Neural progenitor cell (in vitro differentiated cells): ENCODE measurements at regions not wholly inside any gene's neighbourhood (a gene's known extent, or its start where the extent isn't known, plus 50 kb on each side); places are given as distances from the start of the nearest gene placed in this dataset.
A peak's percentile ranks its signal among the peaks of the same experiment; 100 is the strongest.

Experiments
- DNase-seq: peaks from one replicate; pipeline ENCODE4 v3.0.0-alpha.2; 2016; ENCODE audit warnings: low spot score
- H2AFZ ChIP-seq: fragments of 200-600 bp; sonication (generic); replicated peaks from 2 replicates; pipeline ENCODE4 v1.6.1; 2016; ENCODE audit warnings: antibody characterized with exemption
- H3F3A ChIP-seq: fragments of 200-600 bp; sonication (generic); 2 replicates; pipeline ENCODE4 v1.6.1; 2016; ENCODE audit warnings: antibody characterized with exemption, low read depth
- H3K27ac ChIP-seq: fragments of 200-600 bp; sonication (generic); 2 replicates; pipeline ENCODE4 v1.5.1; 2016; ENCODE audit warnings: mild to moderate bottlenecking
- H3K27me3 ChIP-seq: fragments of 200-600 bp; sonication (generic); 2 replicates; pipeline ENCODE4 v1.6.1; 2016; ENCODE audit warnings: mild to moderate bottlenecking, moderate library complexity
- H3K36me3 ChIP-seq: fragments of 200-600 bp; sonication (generic); 2 replicates; pipeline ENCODE4 v1.5.1; 2016
- H3K4me1 ChIP-seq: fragments of 200-600 bp; sonication (generic); 2 replicates; pipeline ENCODE4 v1.6.1; 2016; ENCODE audit warnings: mixed run types
- H3K4me2 ChIP-seq: fragments of 200-600 bp; sonication (generic); 2 replicates; pipeline ENCODE4 v1.6.1; 2016
- H3K4me3 ChIP-seq: fragments of 200-600 bp; sonication (generic); 2 replicates; pipeline ENCODE4 v1.5.1; 2016
- H3K79me2 ChIP-seq: fragments of 200-600 bp; sonication (generic); 2 replicates; pipeline ENCODE4 v1.6.1; 2016; ENCODE audit warnings: low read depth
- H3K9ac ChIP-seq: fragments of 200-600 bp; sonication (generic); 2 replicates; pipeline ENCODE4 v1.6.1; 2016
- H3K9me3 ChIP-seq: fragments of 200-600 bp; sonication (generic); 2 replicates; pipeline ENCODE4 v1.5.1; 2016; ENCODE audit warnings: low read depth
- H4K20me1 ChIP-seq: fragments of 200-600 bp; sonication (generic); 2 replicates; pipeline ENCODE4 v1.6.1; 2016; ENCODE audit warnings: low read depth
- H3K27ac Mint-ChIP-seq: 3 replicates; pipeline ENCODE4 v1.8.0; 2021; ENCODE audit warnings: mixed read lengths
- H3K27me3 Mint-ChIP-seq: 2 replicates; pipeline ENCODE4 v1.8.0; 2022; ENCODE audit warnings: low read depth, mild to moderate bottlenecking, inconsistent platforms, moderate library complexity, mixed read lengths; ENCODE audit not compliant: insufficient read depth
- H3K36me3 Mint-ChIP-seq: 3 replicates; pipeline ENCODE4 v1.8.0; 2021; ENCODE audit warnings: mixed read lengths
- H3K4me1 Mint-ChIP-seq: 3 replicates; pipeline ENCODE4 v1.8.0; 2021; ENCODE audit warnings: mixed read lengths
- H3K4me3 Mint-ChIP-seq: 3 replicates; pipeline ENCODE4 v1.8.0; 2021; ENCODE audit warnings: mild to moderate bottlenecking, moderate library complexity, mixed read lengths
- H3K9me3 Mint-ChIP-seq: 3 replicates; pipeline ENCODE4 v1.8.0; 2020; ENCODE audit warnings: mixed read lengths
- EZH2 ChIP-seq: fragments of 200-600 bp; sonication (generic); IDR thresholded peaks from 2 replicates; pipeline ENCODE4 v1.6.1; 2017; ENCODE audit warnings: antibody characterized with exemption, mild to moderate bottlenecking, moderate library complexity
- EZH2phosphoT487 ChIP-seq: fragments of 200-600 bp; sonication (generic); IDR thresholded peaks from 2 replicates; pipeline ENCODE4 v1.6.1; 2017; ENCODE audit warnings: antibody characterized with exemption
- TF ChIP-seq, protein P1 (sequence below): fragments of 200-600 bp; sonication (generic); IDR thresholded peaks from 2 replicates; pipeline ENCODE4 v1.5.1; 2017; ENCODE audit warnings: antibody characterized with exemption, mild to moderate bottlenecking

DNA sequence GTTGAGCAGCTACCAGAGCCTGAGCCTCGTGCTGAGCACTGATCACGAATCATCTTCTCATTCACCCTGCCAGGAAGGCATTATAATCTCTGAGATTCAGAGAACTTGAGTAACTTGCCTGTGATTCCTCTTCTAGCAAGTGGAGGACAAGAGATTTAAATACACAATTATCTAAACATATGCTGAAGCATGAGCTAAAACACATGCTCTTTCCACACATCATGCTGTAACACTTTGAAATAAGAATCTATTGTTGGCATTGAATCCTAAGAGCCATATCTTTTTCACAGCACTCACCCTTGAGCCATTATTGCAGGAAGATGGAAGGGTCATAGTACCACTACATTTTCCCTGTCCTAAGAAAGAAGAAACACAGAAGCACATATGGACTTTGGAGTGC is 722.5 kb upstream of the API5 start:
- Histone ChIP-seq H3K9me3 (no peaks in the 10 kb centered on the region), H3K79me2 (no peaks in the 10 kb centered on the region), H2AFZ (no peak overlapping the region), H3K4me1 (peaks cover 13% of the 10 kb centered on the region), H3K27ac (no peak overlapping the region), H4K20me1 (no peaks in the 10 kb centered on the region), H3K4me3 (no peak overlapping the region), H3K36me3 (no peaks in the 10 kb centered on the region), H3F3A (no peaks in the 10 kb centered on the region), H3K4me2 (no peak overlapping the region), H3K9ac (no peak overlapping the region), H3K27me3 (no peaks in the 10 kb centered on the region)
- no peak overlapping the region for H3K27ac Mint-ChIP-seq
- H3K9me3 Mint-ChIP-seq, result no peaks in the 10 kb centered on the region
- TF ChIP-seq, protein P1, sequence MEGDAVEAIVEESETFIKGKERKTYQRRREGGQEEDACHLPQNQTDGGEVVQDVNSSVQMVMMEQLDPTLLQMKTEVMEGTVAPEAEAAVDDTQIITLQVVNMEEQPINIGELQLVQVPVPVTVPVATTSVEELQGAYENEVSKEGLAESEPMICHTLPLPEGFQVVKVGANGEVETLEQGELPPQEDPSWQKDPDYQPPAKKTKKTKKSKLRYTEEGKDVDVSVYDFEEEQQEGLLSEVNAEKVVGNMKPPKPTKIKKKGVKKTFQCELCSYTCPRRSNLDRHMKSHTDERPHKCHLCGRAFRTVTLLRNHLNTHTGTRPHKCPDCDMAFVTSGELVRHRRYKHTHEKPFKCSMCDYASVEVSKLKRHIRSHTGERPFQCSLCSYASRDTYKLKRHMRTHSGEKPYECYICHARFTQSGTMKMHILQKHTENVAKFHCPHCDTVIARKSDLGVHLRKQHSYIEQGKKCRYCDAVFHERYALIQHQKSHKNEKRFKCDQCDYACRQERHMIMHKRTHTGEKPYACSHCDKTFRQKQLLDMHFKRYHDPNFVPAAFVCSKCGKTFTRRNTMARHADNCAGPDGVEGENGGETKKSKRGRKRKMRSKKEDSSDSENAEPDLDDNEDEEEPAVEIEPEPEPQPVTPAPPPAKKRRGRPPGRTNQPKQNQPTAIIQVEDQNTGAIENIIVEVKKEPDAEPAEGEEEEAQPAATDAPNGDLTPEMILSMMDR, result no peak
- TF ChIP-seq EZH2phosphoT487, result no peak
- TF ChIP-seq EZH2, result no peak
- no peak for DNase-seq
- no peaks in the 10 kb centered on the region for H3K4me1 Mint-ChIP-seq
- H3K4me3 Mint-ChIP-seq, result no peak overlapping the region
- no peaks in the 10 kb centered on the region for H3K27me3 Mint-ChIP-seq
- H3K36me3 Mint-ChIP-seq, result no peaks in the 10 kb centered on the region

DNA sequence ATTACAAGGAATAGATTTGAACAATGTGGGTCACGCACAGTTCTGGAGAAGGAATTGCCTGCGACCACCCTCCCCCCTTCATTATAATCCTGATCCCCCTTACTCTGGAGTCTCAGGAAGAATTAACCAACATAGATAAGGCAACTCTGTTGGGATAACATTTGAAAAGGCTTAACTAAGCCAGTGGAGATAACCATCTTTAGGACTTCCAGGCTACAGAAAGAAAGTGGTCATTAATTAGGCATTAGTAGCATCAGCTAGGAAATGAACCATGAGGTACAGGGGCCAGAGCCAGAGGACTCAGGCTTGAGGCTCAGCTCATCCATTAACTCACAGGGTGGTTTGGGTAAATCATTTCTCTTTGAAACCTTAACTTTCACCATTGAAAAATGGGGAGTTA is 720.0 kb upstream of the API5 start:
- no peaks in the 10 kb centered on the region for H3K27me3 ChIP-seq
- H3K9ac ChIP-seq, result no peak overlapping the region
- H3K4me3 ChIP-seq, result no peak overlapping the region
- no peaks in the 10 kb centered on the region for H3K36me3 ChIP-seq
- H3K4me1 Mint-ChIP-seq, result peaks cover 11% of the 10 kb centered on the region
- TF ChIP-seq, protein P1, result no peak
- no peak for TF ChIP-seq EZH2
- no peak for TF ChIP-seq EZH2phosphoT487
- no peaks in the 10 kb centered on the region for H3K36me3 Mint-ChIP-seq
- DNase-seq, result peak; percentile 36
- no peaks in the 10 kb centered on the region for H4K20me1 ChIP-seq
- H3K27ac ChIP-seq, result no peak overlapping the region
- H3K4me2 ChIP-seq, result peak overlapping the region; percentile 18
- H3K9me3 ChIP-seq, result no peaks in the 10 kb centered on the region
- no peaks in the 10 kb centered on the region for H3K27me3 Mint-ChIP-seq
- no peak overlapping the region for H3K4me3 Mint-ChIP-seq
- H3F3A ChIP-seq, result no peaks in the 10 kb centered on the region
- H3K4me1 ChIP-seq, result peaks cover 14% of the 10 kb centered on the region
- H3K27ac Mint-ChIP-seq, result no peak overlapping the region
- no peaks in the 10 kb centered on the region for H3K9me3 Mint-ChIP-seq
- H3K79me2 ChIP-seq, result no peaks in the 10 kb centered on the region
- no peak overlapping the region for H2AFZ ChIP-seq

DNA sequence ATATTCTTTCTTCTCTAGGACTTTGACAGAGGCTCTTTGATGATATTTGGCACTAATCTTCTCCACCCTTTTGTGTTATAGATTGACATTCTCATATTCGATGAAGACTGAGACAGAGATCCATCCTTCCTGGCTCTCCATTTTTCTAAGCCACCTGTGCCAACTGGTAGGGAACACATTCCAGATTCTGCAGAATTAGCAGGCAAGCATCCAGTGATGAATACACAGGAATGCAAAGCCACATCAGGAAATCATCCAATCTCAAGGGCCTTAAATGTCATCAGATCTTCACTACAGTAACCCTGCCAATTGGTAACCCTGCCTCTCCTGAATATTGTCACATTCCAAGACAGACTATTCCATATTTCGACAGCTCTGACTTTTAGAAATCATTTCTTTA is 718.4 kb upstream of the API5 start:
- Histone ChIP-seq H3K79me2 (no peaks in the 10 kb centered on the region), H3K27ac (no peak overlapping the region), H4K20me1 (no peaks in the 10 kb centered on the region), H3K4me2 (no peak overlapping the region), H3K36me3 (no peaks in the 10 kb centered on the region), H2AFZ (no peak overlapping the region), H3K9me3 (no peaks in the 10 kb centered on the region), H3K9ac (no peak overlapping the region), H3K4me3 (no peak overlapping the region), H3F3A (no peaks in the 10 kb centered on the region), H3K27me3 (no peaks in the 10 kb centered on the region), H3K4me1 (peaks cover 14% of the 10 kb centered on the region)
- Mint-ChIP-seq H3K4me1 (peaks cover 11% of the 10 kb centered on the region), H3K36me3 (no peaks in the 10 kb centered on the region), H3K27me3 (no peaks in the 10 kb centered on the region), H3K27ac (no peak overlapping the region), H3K4me3 (no peak overlapping the region), H3K9me3 (no peaks in the 10 kb centered on the region)
- DNase-seq, result no peak
- no peak for TF ChIP-seq EZH2
- TF ChIP-seq EZH2phosphoT487, result no peak
- TF ChIP-seq, protein P1, result no peak
